NOMO-1 treated with dmso at 0.1 percent for 144 hours (cell line): ENCODE measurements at regions not wholly inside any gene's neighbourhood (a gene's known extent, or its start where the extent isn't known, plus 50 kb on each side); places are given as distances from the start of the nearest gene placed in this dataset.

Source experiments
- DNase-seq: peaks from one replicate; lab custom pipeline; 2025; ENCODE audit not compliant: unreplicated experiment; lab: John Stamatoyannopoulos, UW

GRCh38 chrX:38886112-38886511 lies 84.9 kb downstream of the MID1IP1 start:
- no peak for DNase-seq

- no peak for DNase-seq
Measured at GRCh38 chrX:38887222-38887621, 86.0 kb downstream of the MID1IP1 start.

- no peak for DNase-seq
Measured at GRCh38 chrX:38890326-38890725, 89.1 kb downstream of the MID1IP1 start.

GRCh38 chrX:38890963-38891362 lies 89.7 kb downstream of the MID1IP1 start:
- DNase-seq, result no peak

GRCh38 chrX:38891641-38892413 lies 90.6 kb downstream of the MID1IP1 start:
- no peak for DNase-seq

GRCh38 chrX:38893441-38893840 lies 92.2 kb downstream of the MID1IP1 start:
- DNase-seq, result no peak

GRCh38 chrX:38895775-38896174 lies 94.5 kb downstream of the MID1IP1 start:
- no peak for DNase-seq

GRCh38 chrX:38896724-38897298 lies 95.6 kb downstream of the MID1IP1 start:
- DNase-seq, result no peak

- peak; percentile 37 for DNase-seq
Measured at GRCh38 chrX:38898261-38898660, 97.0 kb downstream of the MID1IP1 start.

GRCh38 chrX:38899650-38900049 lies 98.4 kb downstream of the MID1IP1 start:
- no peak for DNase-seq

- DNase-seq, result no peak
Measured at GRCh38 chrX:38900719-38901118, 99.5 kb downstream of the MID1IP1 start.

GRCh38 chrX:38902972-38903492 lies 101.8 kb downstream of the MID1IP1 start:
- DNase-seq, result no peak

- DNase-seq, result no peak
Measured at GRCh38 chrX:38916801-38917200, 115.5 kb downstream of the MID1IP1 start.

- DNase-seq, result no peak
Measured at GRCh38 chrX:38917954-38918353, 116.7 kb downstream of the MID1IP1 start.

- no peak for DNase-seq
Measured at GRCh38 chrX:38919202-38919601, 117.9 kb downstream of the MID1IP1 start.

- DNase-seq, result no peak
Measured at GRCh38 chrX:38919853-38920528, 118.7 kb downstream of the MID1IP1 start.

GRCh38 chrX:38923451-38923969 lies 122.3 kb downstream of the MID1IP1 start:
- DNase-seq, result no peak

GRCh38 chrX:38927592-38927991 lies 126.3 kb downstream of the MID1IP1 start:
- DNase-seq, result no peak

- DNase-seq, result no peak
Measured at GRCh38 chrX:38929966-38930421, 128.7 kb downstream of the MID1IP1 start.

- DNase-seq, result no peak
Measured at GRCh38 chrX:38930474-38930873, 129.2 kb downstream of the MID1IP1 start.

GRCh38 chrX:38935561-38935960 lies 134.3 kb downstream of the MID1IP1 start:
- DNase-seq, result no peak

GRCh38 chrX:38937400-38937799 lies 136.1 kb downstream of the MID1IP1 start:
- DNase-seq, result no peak
